Spleen (tissue), 7 donors: ENCODE measurements at regions not wholly inside any gene's neighbourhood (a gene's known extent, or its start where the extent isn't known, plus 50 kb on each side); places are given as distances from the start of the nearest gene placed in this dataset.

ENCODE experiments used
- POLR2A ChIP-seq, 3 donors: fragments of 450-650 bp; IDR thresholded peaks; one replicate each; pipeline ENCODE4 v1.5.1; 2017; ENCODE audit warnings: antibody characterized with exemption in 3 of 3, mild to moderate bottlenecking in 1 of 3
- TF ChIP-seq, protein P1 (sequence below), 11 experiments: fragments of 200-600 bp in 7 of 11; fragments of 450-650 bp in 4 of 11; sonication (generic) in 4 of 11; IDR thresholded peaks in 8 of 11; conservative IDR thresholded peaks in 3 of 11; 1 replicate in 7 of 11; 2 replicates in 4 of 11; pipeline versions ENCODE4 v1.4.0 to v1.8.0; 2016 to 2021; ENCODE audit warnings: antibody characterized with exemption in 11 of 11, inconsistent platforms in 4 of 11, mild to moderate bottlenecking in 1 of 11
- donor health status: DM: no; HTN: no; CAD: no; lungs with moderate emphysema.
- donor health status: DM: no; HTN: no; CAD: no.
- donor health status: DM: no; HTN: no; CAD: no.

DNA sequence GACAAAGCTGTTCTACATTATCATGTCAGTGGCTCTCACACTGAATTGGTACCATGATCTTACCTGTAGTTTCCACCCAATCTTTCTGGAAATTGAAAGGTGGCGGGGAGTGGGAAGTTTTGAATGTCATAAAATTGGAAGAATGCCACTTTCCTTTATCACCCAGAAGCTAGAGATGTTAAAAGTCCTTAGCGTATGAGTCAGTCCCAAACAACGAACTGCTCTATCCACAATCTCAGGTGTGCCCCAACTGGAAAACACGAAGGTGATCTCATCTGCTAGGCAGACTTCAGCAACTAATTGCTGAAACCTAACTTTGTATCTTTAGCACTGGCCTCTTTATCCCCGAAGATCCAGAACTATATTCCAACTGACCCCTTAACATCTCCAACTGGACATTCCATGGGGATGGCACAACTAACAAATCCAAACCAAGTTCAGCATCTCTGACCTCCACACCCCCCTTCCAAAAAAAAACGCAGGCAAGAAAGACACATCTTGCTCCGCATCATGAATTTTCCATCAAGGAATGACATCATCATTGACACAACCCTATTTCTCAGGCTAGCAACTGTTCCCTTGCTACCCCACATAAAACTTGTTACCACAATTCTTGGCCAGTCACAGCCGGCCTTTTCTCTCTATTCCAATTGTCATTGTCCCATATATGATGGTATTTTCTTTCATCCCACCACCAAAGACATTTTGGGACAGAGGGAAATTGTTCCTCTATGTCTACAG is 175.4 kb downstream of the KLF12 start:
- TF ChIP-seq, protein P1, sequence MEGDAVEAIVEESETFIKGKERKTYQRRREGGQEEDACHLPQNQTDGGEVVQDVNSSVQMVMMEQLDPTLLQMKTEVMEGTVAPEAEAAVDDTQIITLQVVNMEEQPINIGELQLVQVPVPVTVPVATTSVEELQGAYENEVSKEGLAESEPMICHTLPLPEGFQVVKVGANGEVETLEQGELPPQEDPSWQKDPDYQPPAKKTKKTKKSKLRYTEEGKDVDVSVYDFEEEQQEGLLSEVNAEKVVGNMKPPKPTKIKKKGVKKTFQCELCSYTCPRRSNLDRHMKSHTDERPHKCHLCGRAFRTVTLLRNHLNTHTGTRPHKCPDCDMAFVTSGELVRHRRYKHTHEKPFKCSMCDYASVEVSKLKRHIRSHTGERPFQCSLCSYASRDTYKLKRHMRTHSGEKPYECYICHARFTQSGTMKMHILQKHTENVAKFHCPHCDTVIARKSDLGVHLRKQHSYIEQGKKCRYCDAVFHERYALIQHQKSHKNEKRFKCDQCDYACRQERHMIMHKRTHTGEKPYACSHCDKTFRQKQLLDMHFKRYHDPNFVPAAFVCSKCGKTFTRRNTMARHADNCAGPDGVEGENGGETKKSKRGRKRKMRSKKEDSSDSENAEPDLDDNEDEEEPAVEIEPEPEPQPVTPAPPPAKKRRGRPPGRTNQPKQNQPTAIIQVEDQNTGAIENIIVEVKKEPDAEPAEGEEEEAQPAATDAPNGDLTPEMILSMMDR (IDR thresholded peaks at IDR 0.05 in 8 of 11, conservative IDR thresholded peaks at IDR 0.05 in 3 of 11) = no peak
- TF ChIP-seq POLR2A (IDR thresholded peaks at IDR 0.05) = no peak
